OCI-LY7 (cell line): ENCODE measurements at regions not wholly inside any gene's neighbourhood (a gene's known extent, or its start where the extent isn't known, plus 50 kb on each side); places are given as distances from the start of the nearest gene placed in this dataset.

Experiments used
- EZH2phosphoT487 ChIP-seq: fragments of 200-600 bp; sonication (generic); IDR thresholded peaks from 2 replicates; pipeline ENCODE4 v1.6.1; 2018; ENCODE audit warnings: low read depth, borderline replicate concordance, mild to moderate bottlenecking, mixed run types, antibody characterized with exemption, low read length, moderate library complexity, mixed read lengths
- TF ChIP-seq, protein P1 (sequence below): fragments of 200-600 bp; sonication (generic); conservative IDR thresholded peaks from 2 replicates; pipeline ENCODE4 v1.5.1; 2014; ENCODE audit warnings: mild to moderate bottlenecking, antibody characterized with exemption, low read length, moderate library complexity, mixed read lengths

DNA sequence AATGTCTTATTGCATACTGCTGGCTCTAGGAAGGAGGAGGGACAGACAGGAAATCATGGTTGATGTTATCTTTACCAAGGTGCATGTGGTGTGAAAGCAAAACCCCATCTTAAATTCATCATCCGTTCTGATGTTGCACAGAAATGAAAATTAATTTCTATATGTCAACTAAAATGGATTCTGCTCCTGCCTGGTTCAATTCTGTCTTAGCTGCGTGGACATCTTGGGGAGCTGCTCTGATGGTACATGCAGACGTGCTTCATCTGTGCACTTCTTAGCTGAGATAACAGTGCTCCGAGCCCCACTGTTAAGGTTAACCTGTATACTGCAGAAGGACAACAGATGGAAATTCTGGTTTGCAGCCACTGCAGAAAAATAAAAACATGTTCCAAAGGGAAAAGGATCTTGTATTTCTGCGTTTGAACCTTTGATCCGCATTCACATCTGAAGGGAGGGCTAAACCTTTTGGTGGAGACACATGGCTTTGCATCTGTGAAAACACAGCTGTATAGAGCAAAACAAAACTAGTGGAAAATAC is 155.6 kb downstream of the TM9SF2 start:
- TF ChIP-seq, protein P1, sequence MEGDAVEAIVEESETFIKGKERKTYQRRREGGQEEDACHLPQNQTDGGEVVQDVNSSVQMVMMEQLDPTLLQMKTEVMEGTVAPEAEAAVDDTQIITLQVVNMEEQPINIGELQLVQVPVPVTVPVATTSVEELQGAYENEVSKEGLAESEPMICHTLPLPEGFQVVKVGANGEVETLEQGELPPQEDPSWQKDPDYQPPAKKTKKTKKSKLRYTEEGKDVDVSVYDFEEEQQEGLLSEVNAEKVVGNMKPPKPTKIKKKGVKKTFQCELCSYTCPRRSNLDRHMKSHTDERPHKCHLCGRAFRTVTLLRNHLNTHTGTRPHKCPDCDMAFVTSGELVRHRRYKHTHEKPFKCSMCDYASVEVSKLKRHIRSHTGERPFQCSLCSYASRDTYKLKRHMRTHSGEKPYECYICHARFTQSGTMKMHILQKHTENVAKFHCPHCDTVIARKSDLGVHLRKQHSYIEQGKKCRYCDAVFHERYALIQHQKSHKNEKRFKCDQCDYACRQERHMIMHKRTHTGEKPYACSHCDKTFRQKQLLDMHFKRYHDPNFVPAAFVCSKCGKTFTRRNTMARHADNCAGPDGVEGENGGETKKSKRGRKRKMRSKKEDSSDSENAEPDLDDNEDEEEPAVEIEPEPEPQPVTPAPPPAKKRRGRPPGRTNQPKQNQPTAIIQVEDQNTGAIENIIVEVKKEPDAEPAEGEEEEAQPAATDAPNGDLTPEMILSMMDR, result no peak
- TF ChIP-seq EZH2phosphoT487, result no peak
